ENCODE measurements at regions not wholly inside any gene's neighbourhood (a gene's known extent, or its start where the extent isn't known, plus 50 kb on each side); places are given as distances from the start of the nearest gene placed in this dataset.

- no peaks in the 10 kb centered on the region for H3K36me3 ChIP-seq
- DNase-seq = no peak
- H3K27me3 ChIP-seq = peaks cover 0 to 63% (median 52%) of the 10 kb centered on the region in 7 donors
- no peaks in the 10 kb centered on the region for H3K4me1 ChIP-seq
- intact Hi-C loops (cut with DNase I) = no loop called here
- WGBS, 2 donors = 70 to 71% methylated on average over 17 of the region's 17 CpGs
- H3K9me3 ChIP-seq = no peaks in the 10 kb centered on the region
- no peak overlapping the region for H3K27ac ChIP-seq
- no peak overlapping the region for H3K4me3 ChIP-seq
- no peak for ATAC-seq
- TF ChIP-seq CTCF (IDR thresholded peaks at IDR 0.05) = no peak
Observed at GRCh38 chr7:26534649-26535482, 243.2 kb downstream of the SNX10 start.

DNA sequence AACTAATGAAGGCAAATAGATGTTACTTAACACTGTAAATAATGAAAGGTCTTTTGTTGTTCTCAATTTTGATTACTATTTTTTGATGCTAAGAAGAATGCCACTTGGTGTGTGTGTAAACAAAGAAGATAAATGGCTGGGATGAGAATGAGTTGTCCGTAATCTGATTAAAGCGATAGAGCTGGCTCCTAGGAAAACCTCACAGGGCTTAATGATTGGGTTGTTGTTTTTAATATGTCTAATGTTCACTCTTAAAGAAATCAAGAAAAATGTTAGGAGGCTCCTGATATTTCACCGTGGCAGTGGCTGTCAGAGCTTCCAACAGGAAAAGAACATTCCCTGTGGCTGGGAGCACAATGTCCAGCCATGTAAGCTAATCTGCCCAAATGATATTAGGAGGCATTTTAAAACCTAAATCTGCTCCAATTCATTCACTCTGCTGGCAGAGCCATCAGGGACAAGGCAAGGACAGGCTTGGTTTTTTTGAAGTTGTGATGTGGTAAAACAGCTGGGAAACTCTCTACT is 243.9 kb downstream of the SNX10 start:
- Histone ChIP-seq H3K4me3 (no peak overlapping the region), H3K9me3 (no peaks in the 10 kb centered on the region), H3K4me1 (no peaks in the 10 kb centered on the region), H3K27me3 (peaks cover 0 to 67% (median 52%) of the 10 kb centered on the region in 7 donors), H3K36me3 (no peaks in the 10 kb centered on the region), H3K27ac (no peak overlapping the region)
- intact Hi-C loops (cut with DNase I) = no loop called here
- 63 to 67% methylated on average over 3 of the region's 3 CpGs for WGBS, 2 donors
- DNase-seq (no peak), ATAC-seq (no peak)
- TF ChIP-seq CTCF (IDR thresholded peaks at IDR 0.05) = no peak

- no peaks in the 10 kb centered on the region for H3K9me3 ChIP-seq
- H3K4me1 ChIP-seq = no peaks in the 10 kb centered on the region
- WGBS, 2 donors = 67% methylated on average over 7 of the region's 7 CpGs
- no peak for ATAC-seq
- H3K27me3 ChIP-seq = peaks cover 0 to 74% (median 49%) of the 10 kb centered on the region in 7 donors
- H3K27ac ChIP-seq = no peak overlapping the region
- H3K36me3 ChIP-seq = no peaks in the 10 kb centered on the region
- intact Hi-C loops (cut with DNase I) = no loop called here
- no peak for TF ChIP-seq CTCF (IDR thresholded peaks at IDR 0.05)
- no peak for DNase-seq
- no peak overlapping the region for H3K4me3 ChIP-seq
Observed at GRCh38 chr7:26538216-26538615, 246.6 kb downstream of the SNX10 start.

- Histone ChIP-seq H3K36me3 (no peaks in the 10 kb centered on the region), H3K4me1 (no peaks in the 10 kb centered on the region), H3K27ac (no peak overlapping the region), H3K4me3 (no peak overlapping the region), H3K27me3 (peaks cover 0 to 73% (median 51%) of the 10 kb centered on the region in 7 donors), H3K9me3 (no peaks in the 10 kb centered on the region)
- WGBS, 2 donors = 73 to 76% methylated on average over 3 of the region's 3 CpGs
- intact Hi-C loops (cut with DNase I) = no loop called here
- ATAC-seq (no peak), DNase-seq (no peak)
- TF ChIP-seq CTCF (IDR thresholded peaks at IDR 0.05) = no peak
Observed at GRCh38 chr7:26538689-26539088, 247.0 kb downstream of the SNX10 start.

Measured in heart right ventricle (tissue), 16 donors.